GM19324 (cell line): ENCODE measurements at regions not wholly inside any gene's neighbourhood (a gene's known extent, or its start where the extent isn't known, plus 50 kb on each side); places are given as distances from the start of the nearest gene placed in this dataset.

Source experiments
- ATAC-seq: cut with Tn5 transposase; IDR thresholded peaks from one replicate; pipeline ENCODE4 v1.9.1; 2021; ENCODE audit warnings: mild to moderate bottlenecking, moderate library complexity; ENCODE audit not compliant: unreplicated experiment, low FRiP score

GRCh38 chr12:73308747-73309146 is 1036.6 kb downstream of the TRHDE start:
- ATAC-seq: no peak

DNA sequence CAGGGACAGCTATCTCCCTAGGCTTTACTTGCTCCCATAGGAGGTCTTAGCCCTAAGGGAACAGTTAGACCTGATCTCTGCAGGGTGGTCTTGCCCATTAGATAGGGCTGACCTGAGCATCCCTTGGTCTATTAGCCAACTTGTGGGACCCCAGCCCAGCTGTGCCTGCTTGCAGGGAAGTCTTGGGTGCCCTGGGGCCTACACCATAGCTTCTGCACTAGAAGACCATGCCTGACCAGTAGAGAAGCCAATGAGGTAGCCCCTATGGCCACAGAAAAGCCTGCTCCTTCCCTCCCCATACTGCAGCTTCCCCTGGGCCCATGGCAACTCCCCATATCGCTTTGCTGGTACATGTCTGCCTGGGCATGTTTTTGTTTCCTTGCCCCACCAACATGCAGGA is 1049.1 kb downstream of the TRHDE start:
- ATAC-seq: no peak

- no peak for ATAC-seq
These were observed 1049.6 kb downstream of the TRHDE start for GRCh38 chr12:73321776-73322175.

GRCh38 chr12:73330584-73331351 is 1058.6 kb downstream of the TRHDE start:
- no peak for ATAC-seq

- no peak for ATAC-seq
These were observed 1069.5 kb downstream of the TRHDE start for GRCh38 chr12:73341559-73342247.

- no peak for ATAC-seq
These were observed 1070.6 kb downstream of the TRHDE start for GRCh38 chr12:73342733-73343132.

DNA sequence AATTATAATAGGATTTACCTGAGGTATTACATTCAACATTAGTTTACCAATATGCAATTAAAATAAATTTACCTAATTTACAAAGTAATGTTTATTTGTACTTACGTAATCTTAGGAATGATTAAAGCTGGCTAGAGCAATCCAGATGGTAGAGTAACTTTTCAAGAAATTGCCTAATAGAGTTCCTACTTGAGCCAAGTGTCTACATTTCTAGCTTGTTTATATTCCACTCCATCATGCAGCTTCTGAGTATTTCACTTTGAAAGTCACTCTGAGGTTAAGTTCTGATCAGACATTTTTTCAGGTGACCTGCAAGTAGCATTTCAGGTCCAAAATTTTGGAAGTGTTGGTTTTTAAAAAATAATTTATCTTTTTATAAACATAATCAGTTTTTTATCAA is 1080.7 kb downstream of the TRHDE start:
- ATAC-seq: no peak

DNA sequence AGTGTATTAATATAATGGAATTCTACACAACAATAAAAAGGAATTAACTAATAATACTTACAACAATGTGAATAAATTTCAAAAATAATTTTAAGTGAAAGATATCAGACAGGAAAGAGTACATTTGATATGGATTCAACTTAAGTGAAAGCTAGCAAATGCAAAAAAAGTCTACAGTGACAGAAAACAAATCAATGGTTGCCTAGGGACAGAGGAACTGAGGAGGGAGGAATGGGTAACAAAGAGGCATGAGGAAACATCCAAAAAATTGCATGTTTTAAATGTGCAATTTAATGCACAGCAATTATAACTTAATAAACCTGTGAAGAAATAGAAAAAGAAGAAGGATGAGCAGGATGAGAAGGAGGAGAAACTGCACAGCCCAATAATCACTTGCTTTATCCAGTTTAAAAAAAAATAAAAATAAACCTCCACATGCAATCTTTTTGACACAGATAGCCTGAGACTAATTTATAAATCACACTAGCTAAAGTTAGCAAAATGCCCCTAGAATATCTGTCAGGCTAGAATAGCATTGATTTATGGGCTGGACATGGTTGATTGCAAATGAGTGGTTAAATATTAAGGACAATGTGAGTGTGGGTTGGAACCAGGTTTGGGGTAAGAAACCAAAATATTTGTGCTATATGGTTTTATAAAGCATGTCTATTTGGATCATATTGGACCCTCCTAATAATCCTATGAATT is 1089.1 kb downstream of the TRHDE start:
- no peak for ATAC-seq

GRCh38 chr12:73361864-73362230 is 1089.7 kb downstream of the TRHDE start:
- no peak for ATAC-seq

GRCh38 chr12:73362666-73363065 is 1090.5 kb downstream of the TRHDE start:
- no peak for ATAC-seq

DNA sequence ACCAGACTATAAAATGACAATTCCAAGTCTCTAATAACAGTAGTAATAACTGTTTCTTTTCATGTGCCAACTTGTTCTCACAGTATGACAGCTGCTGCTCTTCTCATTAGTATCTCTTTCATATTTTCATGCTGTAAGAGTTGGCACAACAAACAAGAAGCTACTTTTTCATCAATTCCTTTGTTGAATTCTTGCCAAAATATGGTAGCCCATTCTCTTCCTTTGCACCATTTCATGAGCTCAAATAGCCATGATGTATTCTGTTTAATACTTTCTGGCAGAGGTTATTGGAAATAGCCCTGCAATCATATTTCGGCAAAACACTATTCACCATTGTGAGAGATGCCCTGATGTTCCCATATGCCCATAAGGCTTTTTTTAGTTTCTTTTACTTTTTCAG is 1100.7 kb downstream of the TRHDE start:
- ATAC-seq: no peak

- ATAC-seq: no peak
These were observed 1102.2 kb downstream of the TRHDE start for GRCh38 chr12:73374360-73374759.

- ATAC-seq: no peak
These were observed 1111.5 kb downstream of the TRHDE start for GRCh38 chr12:73383584-73384222.

GRCh38 chr12:73384592-73384991 is 1112.4 kb downstream of the TRHDE start:
- no peak for ATAC-seq

DNA sequence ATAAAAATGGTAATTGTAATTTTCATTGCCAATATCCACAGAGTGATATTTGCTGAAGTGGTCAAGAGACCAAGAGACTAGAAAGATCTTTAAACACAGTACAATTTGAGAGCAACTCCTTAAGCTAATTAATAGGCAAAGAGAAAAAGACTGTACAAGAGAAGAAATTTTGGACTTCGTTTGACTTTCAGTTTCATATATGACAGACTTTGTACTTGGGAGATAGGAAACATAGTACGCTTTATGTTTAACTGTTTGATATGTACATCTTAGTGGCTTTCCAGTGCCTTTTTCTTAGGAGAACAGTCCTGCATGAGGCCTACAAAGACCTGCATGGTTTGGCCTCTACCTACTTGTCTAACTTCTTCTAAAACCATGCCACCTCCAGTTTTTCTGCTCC is 1118.1 kb downstream of the TRHDE start:
- no peak for ATAC-seq

DNA sequence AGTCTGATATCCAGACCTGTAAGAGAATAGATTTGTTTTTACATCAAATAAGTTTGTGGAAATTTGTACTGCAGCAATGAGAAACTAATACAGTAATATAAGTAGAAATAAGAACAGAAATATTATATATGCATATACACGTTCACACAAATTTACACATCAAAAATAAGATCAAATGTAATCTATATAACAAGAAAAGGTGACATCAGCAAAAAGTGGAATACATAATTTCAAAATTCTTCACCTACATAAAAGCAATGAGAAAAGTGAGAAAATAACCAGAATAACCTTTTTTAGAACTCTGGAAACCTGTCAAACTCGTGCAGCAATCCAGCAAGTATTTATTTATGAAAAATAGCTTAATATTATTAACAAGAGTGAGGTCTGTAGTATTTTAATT is 1124.6 kb upstream of the ATXN7L3B start:
- ATAC-seq: no peak

GRCh38 chr12:73413974-73414373 is 1123.7 kb upstream of the ATXN7L3B start:
- ATAC-seq: no peak

DNA sequence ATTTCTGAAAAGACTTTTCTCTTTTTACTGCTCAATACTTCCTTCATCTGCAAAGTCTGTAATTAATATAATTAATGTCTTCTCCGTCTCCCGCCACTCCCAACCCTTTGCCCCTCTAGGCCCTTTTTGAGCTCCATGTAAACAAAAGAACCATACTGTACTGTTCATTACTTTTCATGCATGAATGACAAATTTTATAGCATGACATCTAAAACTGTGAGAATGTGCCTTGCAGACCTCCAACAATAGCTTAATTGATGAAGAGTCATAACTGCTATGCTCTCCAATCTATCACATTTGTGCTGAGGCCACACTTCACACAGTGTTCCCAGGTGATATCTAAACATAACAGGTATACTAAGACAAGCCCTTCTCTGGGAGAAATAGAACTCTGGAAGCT is 1122.7 kb upstream of the ATXN7L3B start:
- no peak for ATAC-seq

DNA sequence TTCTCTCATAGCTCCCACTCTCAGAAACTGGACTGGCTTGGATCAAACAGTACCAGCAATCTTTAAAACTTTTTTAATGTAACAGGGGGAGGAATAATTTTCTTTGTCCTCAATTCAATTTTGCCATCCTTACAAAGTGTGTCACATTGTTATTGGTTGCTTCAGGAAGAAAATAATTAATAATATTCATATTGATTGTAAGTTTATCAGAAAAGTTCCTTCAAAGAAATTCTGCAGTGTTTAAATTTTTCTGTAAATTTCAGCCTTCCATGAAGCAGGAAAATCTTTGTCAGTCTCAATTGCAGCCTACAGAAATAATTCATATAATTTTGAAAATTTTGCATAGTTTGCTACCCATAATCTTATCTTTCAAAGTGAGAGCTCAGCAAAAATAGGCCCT is 1119.1 kb upstream of the ATXN7L3B start:
- ATAC-seq: no peak

DNA sequence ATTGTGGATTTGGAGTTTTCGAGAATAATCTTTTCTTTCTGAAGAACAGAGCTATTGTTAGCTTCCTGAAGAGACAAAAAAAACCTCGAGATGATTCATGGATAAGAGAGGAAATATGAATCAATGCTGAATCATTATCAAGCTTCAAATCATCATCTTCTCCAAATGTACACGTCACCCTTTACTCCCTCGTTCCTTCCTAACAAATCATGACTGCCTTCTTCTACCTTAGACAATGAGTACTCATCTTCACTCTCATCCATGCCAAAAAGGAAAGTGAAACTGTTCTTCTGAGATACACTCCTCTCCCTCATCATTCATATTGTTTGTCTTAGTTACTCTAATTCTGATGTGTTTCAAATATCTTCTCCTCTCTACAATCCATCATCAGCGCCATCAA is 1115.8 kb upstream of the ATXN7L3B start:
- ATAC-seq: peak; percentile 81

DNA sequence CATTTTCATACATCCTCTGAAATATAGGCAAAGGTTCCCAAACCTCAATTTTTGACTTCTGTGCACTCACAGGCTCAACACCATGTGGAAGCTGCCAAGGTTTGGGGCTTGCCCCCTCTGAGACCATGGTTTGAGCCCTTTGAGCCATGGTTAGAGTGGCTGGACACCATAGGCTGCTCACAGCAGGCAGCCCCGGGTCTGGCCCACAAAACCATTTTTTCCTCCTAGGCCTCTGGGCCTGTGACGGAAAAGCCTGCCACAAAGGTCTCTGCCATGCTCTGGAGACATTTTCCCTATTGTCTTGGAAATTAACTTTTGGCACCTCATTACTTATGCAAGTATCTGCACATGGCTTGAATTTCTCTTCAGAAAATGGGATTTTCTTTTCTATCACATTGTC is 1113.2 kb upstream of the ATXN7L3B start:
- no peak for ATAC-seq
